ENCODE measurements at regions not wholly inside any gene's neighbourhood (a gene's known extent, or its start where the extent isn't known, plus 50 kb on each side); places are given as distances from the start of the nearest gene placed in this dataset.

DNA sequence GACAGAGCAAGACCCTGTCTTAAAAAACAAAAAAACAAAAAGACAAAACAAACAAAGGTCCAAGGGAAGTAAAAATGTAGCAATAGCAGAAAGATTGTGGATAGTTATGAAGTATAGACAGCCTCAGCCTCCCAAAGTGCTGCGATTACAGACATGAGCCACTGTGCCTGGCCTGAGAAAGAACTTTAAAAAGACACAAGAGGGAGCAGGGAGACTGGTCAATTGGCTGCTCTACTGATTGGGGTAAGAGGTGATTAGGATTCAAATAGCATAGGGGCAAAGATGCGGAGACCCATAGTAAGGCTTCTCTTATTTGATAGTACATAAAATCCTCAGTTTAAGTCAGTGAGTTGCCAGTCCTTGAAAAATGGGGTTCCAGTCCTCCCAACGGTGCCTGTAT, 518.2 kb upstream of the GOT2 start:
- H3K27me3 ChIP-seq (ENCODE audit: control insufficient read depth, insufficient read depth, low read length): no peaks in the 10 kb centered on the region
- H3K36me3 ChIP-seq (ENCODE audit: control insufficient read depth, insufficient read depth, low read length): no peaks in the 10 kb centered on the region
- no peak for DNase-seq (ENCODE audit: low read depth)
- TF ChIP-seq, protein P1, sequence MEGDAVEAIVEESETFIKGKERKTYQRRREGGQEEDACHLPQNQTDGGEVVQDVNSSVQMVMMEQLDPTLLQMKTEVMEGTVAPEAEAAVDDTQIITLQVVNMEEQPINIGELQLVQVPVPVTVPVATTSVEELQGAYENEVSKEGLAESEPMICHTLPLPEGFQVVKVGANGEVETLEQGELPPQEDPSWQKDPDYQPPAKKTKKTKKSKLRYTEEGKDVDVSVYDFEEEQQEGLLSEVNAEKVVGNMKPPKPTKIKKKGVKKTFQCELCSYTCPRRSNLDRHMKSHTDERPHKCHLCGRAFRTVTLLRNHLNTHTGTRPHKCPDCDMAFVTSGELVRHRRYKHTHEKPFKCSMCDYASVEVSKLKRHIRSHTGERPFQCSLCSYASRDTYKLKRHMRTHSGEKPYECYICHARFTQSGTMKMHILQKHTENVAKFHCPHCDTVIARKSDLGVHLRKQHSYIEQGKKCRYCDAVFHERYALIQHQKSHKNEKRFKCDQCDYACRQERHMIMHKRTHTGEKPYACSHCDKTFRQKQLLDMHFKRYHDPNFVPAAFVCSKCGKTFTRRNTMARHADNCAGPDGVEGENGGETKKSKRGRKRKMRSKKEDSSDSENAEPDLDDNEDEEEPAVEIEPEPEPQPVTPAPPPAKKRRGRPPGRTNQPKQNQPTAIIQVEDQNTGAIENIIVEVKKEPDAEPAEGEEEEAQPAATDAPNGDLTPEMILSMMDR (IDR thresholded peaks at IDR 0.05; ENCODE audit: insufficient read depth, low read depth, low read length): no peak
- ChIA-PET CTCF (no interaction called here), POLR2A (no interaction called here)
- no peak overlapping the region for H3K4me3 ChIP-seq (ENCODE audit: low read depth, low read length)

DNA sequence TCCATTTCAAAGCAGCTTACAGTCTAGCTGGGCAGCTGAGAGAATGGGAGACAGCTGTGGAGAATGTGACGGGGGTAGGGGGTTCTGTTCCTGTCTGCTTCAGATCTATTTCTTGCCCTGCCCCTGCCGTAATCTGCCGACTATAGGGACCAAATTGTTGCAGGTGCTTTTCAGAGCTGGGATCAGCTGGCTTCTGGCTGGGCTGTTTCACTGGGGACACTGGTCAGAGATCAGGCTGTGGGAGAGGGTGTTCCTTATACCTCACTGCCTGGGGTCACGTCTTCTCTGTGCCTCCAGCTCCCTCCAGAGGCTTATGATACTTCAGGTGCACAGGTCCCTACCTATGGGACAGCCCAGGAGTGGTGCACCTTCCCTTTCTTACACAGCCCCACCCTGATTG, 514.9 kb upstream of the GOT2 start:
- Histone ChIP-seq H3K36me3 (ENCODE audit: control insufficient read depth, insufficient read depth, low read length) (no peaks in the 10 kb centered on the region), H3K27me3 (ENCODE audit: control insufficient read depth, insufficient read depth, low read length) (no peaks in the 10 kb centered on the region), H3K4me3 (ENCODE audit: low read depth, low read length) (no peak overlapping the region)
- no peak for DNase-seq (ENCODE audit: low read depth)
- POLR2A ChIA-PET: no interaction called here
- TF ChIP-seq, protein P1 (IDR thresholded peaks at IDR 0.05; ENCODE audit: insufficient read depth, low read depth, low read length): no peak
- CTCF ChIA-PET: interaction anchor here (0.6 kb wide), 1 partner anchor 820 kb away, joined by 4 read pairs; no protein-coding TSS in a partner anchor

DNA sequence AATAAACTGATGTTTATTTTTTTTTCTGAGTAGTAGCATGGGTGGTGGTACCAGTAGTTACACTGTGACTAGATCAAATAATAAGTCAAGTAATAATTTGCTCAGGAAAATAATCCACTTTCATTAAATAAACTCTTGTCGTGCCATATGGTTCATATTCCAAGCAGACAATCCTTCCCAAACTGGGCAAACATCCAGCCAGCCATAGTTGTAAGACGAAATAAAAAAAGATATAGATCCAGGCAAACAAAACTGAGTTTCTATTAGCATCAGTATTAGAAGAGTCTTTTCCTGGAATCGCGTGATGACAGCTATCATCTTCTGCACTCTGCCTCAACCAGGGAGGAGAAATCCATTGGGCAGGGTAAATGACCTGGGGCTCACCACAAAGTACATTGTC, 508.4 kb upstream of the GOT2 start:
- TF ChIP-seq, protein P1 (IDR thresholded peaks at IDR 0.05; ENCODE audit: insufficient read depth, low read depth, low read length): no peak
- no peak for DNase-seq (ENCODE audit: low read depth)
- no peak overlapping the region for H3K4me3 ChIP-seq (ENCODE audit: low read depth, low read length)
- H3K36me3 ChIP-seq (ENCODE audit: control insufficient read depth, insufficient read depth, low read length): no peaks in the 10 kb centered on the region
- no peaks in the 10 kb centered on the region for H3K27me3 ChIP-seq (ENCODE audit: control insufficient read depth, insufficient read depth, low read length)
- ChIA-PET CTCF (no interaction called here), POLR2A (no interaction called here)

DNA sequence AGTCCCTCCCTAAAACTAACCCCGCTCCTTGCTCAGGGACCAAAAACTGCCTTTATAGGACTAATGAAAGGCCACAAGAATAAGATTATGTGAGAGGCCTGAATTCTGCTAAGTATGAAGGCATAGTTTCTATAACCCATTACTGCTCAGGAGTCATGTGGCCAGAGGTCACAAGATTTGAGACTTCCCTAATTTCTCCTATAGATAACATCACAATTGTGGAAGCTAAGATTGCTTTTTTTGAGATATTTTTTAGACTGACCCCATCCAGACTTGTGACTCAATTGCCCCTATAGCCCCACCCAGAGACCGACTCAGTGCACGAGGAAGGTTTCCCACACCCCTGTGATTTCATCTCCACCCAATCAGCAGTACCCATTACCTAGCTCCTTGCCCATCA, 504.1 kb upstream of the GOT2 start:
- H3K27me3 ChIP-seq (ENCODE audit: control insufficient read depth, insufficient read depth, low read length): no peaks in the 10 kb centered on the region
- CTCF ChIA-PET: no interaction called here
- no peak overlapping the region for H3K4me3 ChIP-seq (ENCODE audit: low read depth, low read length)
- POLR2A ChIA-PET: no interaction called here
- DNase-seq (ENCODE audit: low read depth): no peak
- no peaks in the 10 kb centered on the region for H3K36me3 ChIP-seq (ENCODE audit: control insufficient read depth, insufficient read depth, low read length)
- TF ChIP-seq, protein P1 (IDR thresholded peaks at IDR 0.05; ENCODE audit: insufficient read depth, low read depth, low read length): no peak

DNA sequence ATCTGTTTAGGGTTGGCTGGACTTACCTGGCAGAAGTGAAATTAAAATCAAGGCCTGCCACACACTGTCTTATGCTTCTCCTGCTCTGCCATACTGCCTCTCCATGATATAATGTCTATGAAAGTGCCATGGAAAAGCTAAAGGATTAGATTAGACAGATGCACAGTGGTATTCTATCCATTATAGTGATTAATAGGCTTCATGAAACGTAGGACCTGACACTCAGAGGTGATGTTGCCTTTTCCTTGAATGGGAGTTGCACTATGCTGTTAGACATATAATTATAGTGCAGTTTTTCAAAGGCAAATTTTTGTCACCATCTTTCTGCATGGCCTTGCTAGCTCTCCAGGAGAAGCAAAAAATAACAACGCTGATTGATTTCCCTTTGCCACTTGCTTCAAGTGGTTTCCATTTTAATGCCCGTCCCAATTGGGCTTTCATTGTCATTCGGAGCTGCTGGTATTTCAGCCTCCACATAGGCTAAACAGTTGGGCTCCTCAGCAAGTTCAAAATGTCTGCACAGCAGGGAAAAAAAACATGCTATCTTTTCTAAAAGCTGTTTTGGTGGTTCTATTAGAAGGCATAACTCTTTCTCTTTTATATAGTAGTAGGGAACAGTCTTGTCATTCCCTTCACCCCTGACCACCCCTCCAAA, 502.8 kb upstream of the GOT2 start:
- ChIA-PET POLR2A (no interaction called here), CTCF (no interaction called here)
- no peaks in the 10 kb centered on the region for H3K27me3 ChIP-seq (ENCODE audit: control insufficient read depth, insufficient read depth, low read length)
- no peak overlapping the region for H3K4me3 ChIP-seq (ENCODE audit: low read depth, low read length)
- no peak for DNase-seq (ENCODE audit: low read depth)
- H3K36me3 ChIP-seq (ENCODE audit: control insufficient read depth, insufficient read depth, low read length): no peaks in the 10 kb centered on the region
- TF ChIP-seq, protein P1 (IDR thresholded peaks at IDR 0.05; ENCODE audit: insufficient read depth, low read depth, low read length): no peak

Data from BJ (cell line).